Testis (tissue), 2 donors: ENCODE measurements at regions not wholly inside any gene's neighbourhood (a gene's known extent, or its start where the extent isn't known, plus 50 kb on each side); places are given as distances from the start of the nearest gene placed in this dataset.

Experiments
- DNase-seq: peaks from one replicate; pipeline ENCODE4 v3.0.0-alpha.2; 2019
- H3K27ac ChIP-seq, 2 donors: fragments of 200-600 bp; sonication (generic); one replicate each; pipeline ENCODE4 v1.5.1; 2019
- H3K27me3 ChIP-seq: fragments of 200-600 bp; sonication (generic); one replicate; pipeline ENCODE4 v1.5.1; 2019
- H3K36me3 ChIP-seq: fragments of 200-600 bp; sonication (generic); one replicate; pipeline ENCODE4 v1.5.1; 2017; ENCODE audit warnings: low read depth; ENCODE audit errors: missing control alignments
- H3K4me1 ChIP-seq: fragments of 200-600 bp; sonication (generic); one replicate; pipeline ENCODE4 v1.5.1; 2019
- H3K4me3 ChIP-seq, 2 donors: fragments of 200-600 bp; sonication (generic); one replicate each; pipeline ENCODE4 v1.5.1; 2017 to 2019
- H3K9me3 ChIP-seq: fragments of 200-600 bp; sonication (generic); one replicate; pipeline ENCODE4 v1.5.1; 2017
- POLR2A ChIP-seq: fragments of 450-650 bp; IDR thresholded peaks from one replicate; pipeline ENCODE4 v1.6.1; 2017; ENCODE audit warnings: antibody characterized with exemption, mild to moderate bottlenecking, moderate library complexity
- WGBS, 2 donors: methylation state at CpG; one replicate each; pipeline ENCODE4 v1.1.5; 2018; 5-methylcytosine and 5-hydroxymethylcytosine counted together
- intact Hi-C: fragments of 100-400 bp; cut with DNase I; formaldehyde crosslinking; loops from one replicate; pipeline ENCODE4 v1.15.1; 2023; ENCODE audit warnings: low total_unique reads
- TF ChIP-seq, protein P1 (sequence below), 3 experiments: fragments of 450-650 bp in 2 of 3; fragments of 200-600 bp in 1 of 3; sonication (generic) in 1 of 3; IDR thresholded peaks; one replicate each; pipeline ENCODE4 v1.5.1; 2016 to 2019; ENCODE audit warnings: antibody characterized with exemption in 3 of 3, mild to moderate bottlenecking in 2 of 3, moderate library complexity in 1 of 3

DNA sequence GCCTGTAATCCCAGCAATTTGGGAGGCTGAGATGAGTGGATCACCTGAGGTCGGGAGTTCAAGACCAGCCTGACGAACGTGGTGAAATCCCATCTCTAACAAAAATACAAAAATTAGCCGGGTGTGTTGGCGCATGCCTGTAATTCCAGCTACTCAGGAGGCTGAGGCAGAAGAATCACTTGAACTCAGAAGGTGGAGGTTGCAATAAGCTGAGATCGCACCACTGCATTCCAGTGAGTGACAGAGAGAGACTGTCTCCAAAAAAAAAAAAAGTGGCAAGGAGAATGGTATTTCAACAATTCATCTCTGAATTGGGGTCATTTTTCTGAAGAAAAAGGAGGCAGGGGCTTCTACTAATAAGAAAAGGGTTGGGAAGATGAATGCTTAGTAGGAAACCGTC lies 111.5 kb upstream of the NHSL1 start:
- H3K36me3 ChIP-seq, result no peaks in the 10 kb centered on the region
- WGBS, 2 donors, result 77 to 78% methylated on average over 7 of the region's 7 CpGs
- no peak for DNase-seq
- no peak overlapping the region for H3K4me3 ChIP-seq
- H3K27me3 ChIP-seq, result no peaks in the 10 kb centered on the region
- TF ChIP-seq POLR2A, result no peak
- TF ChIP-seq, protein P1, sequence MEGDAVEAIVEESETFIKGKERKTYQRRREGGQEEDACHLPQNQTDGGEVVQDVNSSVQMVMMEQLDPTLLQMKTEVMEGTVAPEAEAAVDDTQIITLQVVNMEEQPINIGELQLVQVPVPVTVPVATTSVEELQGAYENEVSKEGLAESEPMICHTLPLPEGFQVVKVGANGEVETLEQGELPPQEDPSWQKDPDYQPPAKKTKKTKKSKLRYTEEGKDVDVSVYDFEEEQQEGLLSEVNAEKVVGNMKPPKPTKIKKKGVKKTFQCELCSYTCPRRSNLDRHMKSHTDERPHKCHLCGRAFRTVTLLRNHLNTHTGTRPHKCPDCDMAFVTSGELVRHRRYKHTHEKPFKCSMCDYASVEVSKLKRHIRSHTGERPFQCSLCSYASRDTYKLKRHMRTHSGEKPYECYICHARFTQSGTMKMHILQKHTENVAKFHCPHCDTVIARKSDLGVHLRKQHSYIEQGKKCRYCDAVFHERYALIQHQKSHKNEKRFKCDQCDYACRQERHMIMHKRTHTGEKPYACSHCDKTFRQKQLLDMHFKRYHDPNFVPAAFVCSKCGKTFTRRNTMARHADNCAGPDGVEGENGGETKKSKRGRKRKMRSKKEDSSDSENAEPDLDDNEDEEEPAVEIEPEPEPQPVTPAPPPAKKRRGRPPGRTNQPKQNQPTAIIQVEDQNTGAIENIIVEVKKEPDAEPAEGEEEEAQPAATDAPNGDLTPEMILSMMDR (IDR thresholded peaks at IDR 0.05), result no peak
- intact Hi-C loops, result no loop called here
- no peaks in the 10 kb centered on the region for H3K4me1 ChIP-seq
- no peak overlapping the region for H3K27ac ChIP-seq
- no peaks in the 10 kb centered on the region for H3K9me3 ChIP-seq

DNA sequence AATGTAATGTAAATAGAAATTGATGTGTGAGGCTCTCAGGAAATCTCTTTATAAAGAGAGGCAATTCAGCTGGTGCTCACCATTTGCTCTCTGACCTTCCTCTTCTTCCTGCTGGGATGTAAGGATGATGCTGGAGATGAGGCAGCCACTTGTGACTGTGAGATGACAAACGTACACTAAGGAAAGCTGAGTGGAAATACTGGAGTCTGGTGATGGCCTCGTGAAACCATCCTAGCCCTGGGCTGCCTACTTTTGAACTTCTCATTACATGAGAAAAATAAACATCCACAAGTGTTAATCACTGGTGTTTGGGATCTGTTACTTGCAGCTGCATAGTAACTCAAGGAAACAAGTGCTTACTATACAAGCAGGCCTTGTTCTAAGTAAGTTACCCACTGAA lies 114.9 kb upstream of the NHSL1 start:
- H3K4me3 ChIP-seq, result no peak overlapping the region
- no peak for TF ChIP-seq POLR2A
- TF ChIP-seq, protein P1 (IDR thresholded peaks at IDR 0.05), result no peak
- H3K27me3 ChIP-seq, result no peaks in the 10 kb centered on the region
- H3K36me3 ChIP-seq, result no peaks in the 10 kb centered on the region
- DNase-seq, result no peak
- WGBS, 2 donors, result 91% methylated on average over 2 of the region's 2 CpGs
- intact Hi-C loops, result no loop called here
- H3K4me1 ChIP-seq, result no peaks in the 10 kb centered on the region
- no peak overlapping the region for H3K27ac ChIP-seq
- H3K9me3 ChIP-seq, result no peaks in the 10 kb centered on the region

- H3K27me3 ChIP-seq, result no peaks in the 10 kb centered on the region
- intact Hi-C loops, result no loop called here
- H3K27ac ChIP-seq, result no peak overlapping the region
- H3K9me3 ChIP-seq, result no peaks in the 10 kb centered on the region
- 80 to 90% methylated on average over 3 of the region's 3 CpGs for WGBS, 2 donors
- TF ChIP-seq, protein P1 (IDR thresholded peaks at IDR 0.05), result no peak
- TF ChIP-seq POLR2A, result no peak
- no peaks in the 10 kb centered on the region for H3K4me1 ChIP-seq
- no peak for DNase-seq
- H3K36me3 ChIP-seq, result no peaks in the 10 kb centered on the region
- H3K4me3 ChIP-seq, result no peak overlapping the region
Observed at GRCh38 chr6:138618168-138618567, 118.9 kb upstream of the NHSL1 start.

DNA sequence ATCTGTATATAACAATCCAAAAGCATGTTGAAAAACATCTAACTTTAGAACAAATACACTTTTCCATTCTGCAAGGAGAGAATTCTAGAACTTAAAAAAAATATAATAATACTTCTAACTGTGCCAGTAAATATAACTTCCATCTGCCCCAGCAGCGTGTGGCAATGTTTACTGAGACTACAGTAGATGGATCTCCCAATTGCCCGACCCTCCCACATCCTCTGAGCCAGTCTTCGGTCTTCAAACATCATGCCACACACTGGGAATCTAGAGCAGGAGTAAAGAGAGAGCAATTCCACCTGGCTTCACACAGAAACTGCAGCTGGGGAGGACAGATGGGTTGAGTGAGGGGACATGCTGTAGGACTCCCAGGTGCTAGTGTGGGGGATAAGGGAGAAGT lies 121.3 kb upstream of the NHSL1 start:
- H3K27me3 ChIP-seq, result no peaks in the 10 kb centered on the region
- no peaks in the 10 kb centered on the region for H3K36me3 ChIP-seq
- intact Hi-C loops, result no loop called here
- no peaks in the 10 kb centered on the region for H3K9me3 ChIP-seq
- no peak for TF ChIP-seq POLR2A
- TF ChIP-seq, protein P1 (IDR thresholded peaks at IDR 0.05), result no peak
- no peaks in the 10 kb centered on the region for H3K4me1 ChIP-seq
- DNase-seq, result no peak
- no peak overlapping the region for H3K27ac ChIP-seq
- WGBS, 2 donors, result 66 to 81% methylated on average over 3 of the region's 3 CpGs
- no peak overlapping the region for H3K4me3 ChIP-seq

DNA sequence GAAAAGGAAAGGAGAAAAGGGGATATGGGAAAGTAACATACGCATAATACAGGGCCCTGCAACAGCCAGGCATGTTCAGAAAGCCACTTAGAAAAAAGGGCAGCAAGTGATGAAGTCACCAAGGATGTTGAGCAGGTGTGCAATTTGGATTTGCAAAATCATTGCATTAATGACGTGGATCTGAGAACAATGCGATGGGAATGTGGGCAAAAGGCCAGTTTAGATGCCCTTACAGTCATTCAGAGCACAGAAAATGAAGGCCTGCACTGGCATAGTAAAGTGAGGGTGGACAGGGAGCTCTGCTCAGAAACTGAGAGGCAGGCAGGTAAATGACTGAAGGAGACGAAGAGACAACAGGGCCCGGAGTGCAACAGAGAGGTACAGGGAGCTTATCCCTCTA lies 123.7 kb upstream of the NHSL1 start:
- intact Hi-C loops, result no loop called here

More for the DNA sequence above, 123.7 kb upstream of the NHSL1 start:
- WGBS, 2 donors, result 88 to 91% methylated on average over 5 of the region's 5 CpGs
- no peak for TF ChIP-seq POLR2A
- TF ChIP-seq, protein P1 (IDR thresholded peaks at IDR 0.05), result no peak
- no peak for DNase-seq
- Histone ChIP-seq H3K9me3 (no peaks in the 10 kb centered on the region), H3K4me1 (no peaks in the 10 kb centered on the region), H3K36me3 (no peaks in the 10 kb centered on the region), H3K27me3 (no peaks in the 10 kb centered on the region), H3K4me3 (no peak overlapping the region), H3K27ac (no peak overlapping the region)
